GM20000 (cell line): ENCODE measurements at regions not wholly inside any gene's neighbourhood (a gene's known extent, or its start where the extent isn't known, plus 50 kb on each side); places are given as distances from the start of the nearest gene placed in this dataset.
"Not testable (repeated sequence)": the region's sequence is repeated elsewhere in the genome, so short reads cannot be mapped to it uniquely, and the experiment has no call there.

ENCODE experiments used
- DNase-seq: peaks from one replicate; pipeline ENCODE4 v3.0.0; 2012; ENCODE audit warnings: low spot score
- TF ChIP-seq, protein P1 (sequence below): IDR thresholded peaks from 2 replicates; pipeline ENCODE4 v1.5.1; 2012; ENCODE audit warnings: mild to moderate bottlenecking, control low read depth; ENCODE audit errors: extremely low read depth, missing control alignments

DNA sequence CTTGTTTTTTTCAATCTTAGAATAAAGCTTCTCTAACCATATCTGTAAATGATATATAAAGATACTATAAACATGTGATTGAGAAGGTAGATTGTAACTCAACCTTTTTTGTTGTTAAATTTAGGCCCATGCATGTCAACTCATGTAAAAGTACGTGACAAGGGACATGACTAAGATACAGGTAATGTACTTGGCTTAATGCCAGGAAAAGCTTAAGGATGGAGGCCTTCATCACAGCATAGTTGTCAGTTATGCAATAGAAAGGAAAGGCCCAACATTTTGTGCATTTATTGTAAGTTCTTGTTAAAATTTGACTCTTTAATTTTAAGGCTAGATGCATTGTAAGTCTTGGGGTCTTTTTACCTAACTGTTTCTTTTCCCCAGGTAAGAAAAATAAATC is 305.1 kb downstream of the LTN1 start:
- no peak for DNase-seq

DNA sequence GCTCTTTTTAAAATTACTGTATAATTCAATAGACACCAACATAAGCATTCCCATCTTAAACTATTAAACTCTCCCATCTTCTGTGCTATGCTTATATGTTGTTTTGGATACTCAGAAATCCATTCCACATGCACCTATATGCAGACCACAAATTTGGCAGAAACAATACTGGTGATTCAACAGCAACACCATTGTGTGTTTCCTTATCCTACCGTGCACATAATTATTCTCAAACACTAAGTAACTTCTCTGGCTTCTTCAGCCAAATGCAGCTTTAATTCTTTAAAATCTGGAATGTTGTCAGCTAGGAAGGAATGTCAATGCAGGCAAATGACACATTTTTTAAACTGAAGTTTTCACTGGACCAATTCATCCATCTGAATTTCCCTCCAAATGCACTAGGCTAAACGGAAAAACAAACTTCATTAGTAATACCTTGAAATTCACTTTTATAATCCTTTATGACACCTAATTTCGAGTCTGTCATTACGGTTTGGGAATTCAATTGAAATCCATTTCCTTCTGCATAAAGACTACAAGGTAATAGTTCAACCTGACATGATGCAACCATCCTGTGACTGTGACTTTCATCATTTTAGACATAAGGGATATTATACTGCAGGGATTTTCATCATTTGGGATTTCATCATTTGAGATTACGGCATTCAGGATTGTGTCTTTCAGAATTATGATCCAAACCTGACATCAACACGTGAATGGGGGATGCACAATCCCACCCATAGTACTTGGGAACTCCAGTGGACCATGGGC is 308.5 kb downstream of the LTN1 start:
- TF ChIP-seq, protein P1, sequence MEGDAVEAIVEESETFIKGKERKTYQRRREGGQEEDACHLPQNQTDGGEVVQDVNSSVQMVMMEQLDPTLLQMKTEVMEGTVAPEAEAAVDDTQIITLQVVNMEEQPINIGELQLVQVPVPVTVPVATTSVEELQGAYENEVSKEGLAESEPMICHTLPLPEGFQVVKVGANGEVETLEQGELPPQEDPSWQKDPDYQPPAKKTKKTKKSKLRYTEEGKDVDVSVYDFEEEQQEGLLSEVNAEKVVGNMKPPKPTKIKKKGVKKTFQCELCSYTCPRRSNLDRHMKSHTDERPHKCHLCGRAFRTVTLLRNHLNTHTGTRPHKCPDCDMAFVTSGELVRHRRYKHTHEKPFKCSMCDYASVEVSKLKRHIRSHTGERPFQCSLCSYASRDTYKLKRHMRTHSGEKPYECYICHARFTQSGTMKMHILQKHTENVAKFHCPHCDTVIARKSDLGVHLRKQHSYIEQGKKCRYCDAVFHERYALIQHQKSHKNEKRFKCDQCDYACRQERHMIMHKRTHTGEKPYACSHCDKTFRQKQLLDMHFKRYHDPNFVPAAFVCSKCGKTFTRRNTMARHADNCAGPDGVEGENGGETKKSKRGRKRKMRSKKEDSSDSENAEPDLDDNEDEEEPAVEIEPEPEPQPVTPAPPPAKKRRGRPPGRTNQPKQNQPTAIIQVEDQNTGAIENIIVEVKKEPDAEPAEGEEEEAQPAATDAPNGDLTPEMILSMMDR, result no peak
- no peak for DNase-seq

More for the DNA sequence above, 305.1 kb downstream of the LTN1 start:
- TF ChIP-seq, protein P1, result no peak

DNA sequence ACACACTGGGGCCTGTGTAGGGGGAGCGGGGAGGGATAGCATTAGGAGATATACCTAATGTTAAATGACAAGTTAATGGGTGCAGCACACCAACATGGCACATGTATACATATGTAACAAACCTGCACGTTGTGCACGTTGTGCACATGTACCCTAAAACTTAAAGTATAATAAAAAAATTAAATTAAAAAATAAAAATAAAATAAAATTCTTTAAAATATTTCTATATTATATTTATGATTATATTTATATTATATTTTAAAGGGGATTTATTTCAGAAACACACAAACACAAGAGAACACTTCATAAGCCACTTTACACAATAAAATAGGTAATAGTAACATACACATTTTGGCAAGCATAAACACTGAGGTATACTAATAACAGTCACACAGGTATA is 309.8 kb downstream of the LTN1 start:
- not testable (repeated sequence) for DNase-seq

DNA sequence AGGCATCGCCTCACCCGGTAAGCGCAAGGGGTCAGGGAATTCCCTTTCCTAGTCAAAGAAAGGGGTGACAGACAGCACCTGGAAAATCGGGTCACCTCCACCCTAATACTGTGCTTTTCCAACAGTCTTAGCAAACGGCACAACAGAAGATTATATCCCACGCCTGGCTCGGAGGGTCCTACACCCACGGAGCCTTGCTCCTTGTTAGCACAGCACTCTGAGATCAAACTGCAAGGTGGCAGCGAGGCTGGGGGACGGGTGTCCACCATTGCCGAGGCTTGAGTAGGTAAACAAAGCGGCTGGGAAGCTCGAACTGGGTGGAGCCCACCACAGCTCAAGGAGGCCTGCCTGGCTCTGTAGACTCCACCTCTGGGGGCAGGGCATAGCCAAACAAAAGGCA is 315.6 kb downstream of the LTN1 start:
- DNase-seq, result not testable (repeated sequence)

DNA sequence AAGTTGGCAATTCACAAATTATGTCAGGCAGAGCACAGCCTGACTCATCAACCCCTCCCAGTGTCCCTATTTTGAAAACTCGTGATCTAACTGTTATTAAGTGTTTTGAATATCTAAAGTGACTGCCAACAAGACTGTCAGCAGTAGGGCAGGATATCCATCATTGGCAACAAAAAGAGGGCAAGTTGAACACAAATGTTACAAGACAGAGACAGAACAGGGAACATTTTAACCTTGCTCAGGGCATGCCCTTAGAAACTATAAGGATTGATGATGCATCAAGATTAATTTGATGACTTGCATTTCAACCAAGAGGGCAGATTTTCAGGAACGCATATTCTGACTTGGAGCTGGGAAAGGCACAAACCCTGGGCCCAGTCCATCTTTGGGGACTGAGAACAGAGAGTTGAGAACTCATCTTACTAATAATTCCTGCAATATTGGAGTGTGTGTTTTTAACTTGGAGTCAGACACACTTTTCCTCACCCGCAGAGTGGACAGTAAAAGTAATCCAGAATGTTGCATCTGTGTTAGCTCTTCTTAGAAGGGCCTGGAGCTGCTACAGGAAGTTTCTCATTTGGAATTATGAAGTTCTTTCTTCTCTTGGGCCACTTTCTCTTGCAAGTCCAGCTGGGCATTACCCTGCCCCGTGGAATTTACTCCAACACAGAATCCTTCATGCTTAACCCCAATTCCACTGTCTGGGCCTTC is 317.2 kb downstream of the LTN1 start:
- TF ChIP-seq, protein P1, result no peak
- no peak for DNase-seq

DNA sequence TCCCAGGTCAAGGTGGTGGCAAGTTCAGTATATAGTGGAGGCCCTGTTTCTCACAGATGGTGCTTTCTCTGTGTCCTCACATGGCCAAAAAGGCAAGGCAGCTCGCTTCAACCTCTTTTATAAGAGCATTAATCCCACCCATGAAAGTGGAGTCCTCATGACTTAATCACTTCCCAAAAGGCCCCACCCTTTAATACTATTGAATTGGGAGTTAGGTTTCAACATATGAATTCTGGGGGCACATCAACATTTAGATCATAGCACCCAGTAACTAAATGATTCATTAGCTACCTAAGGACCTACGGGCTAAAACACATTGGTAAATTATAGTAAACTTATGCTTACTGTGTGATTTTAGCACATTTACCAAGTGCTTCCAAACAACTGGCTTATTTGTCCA is 317.9 kb downstream of the LTN1 start:
- DNase-seq, result no peak
- TF ChIP-seq, protein P1, result no peak

DNA sequence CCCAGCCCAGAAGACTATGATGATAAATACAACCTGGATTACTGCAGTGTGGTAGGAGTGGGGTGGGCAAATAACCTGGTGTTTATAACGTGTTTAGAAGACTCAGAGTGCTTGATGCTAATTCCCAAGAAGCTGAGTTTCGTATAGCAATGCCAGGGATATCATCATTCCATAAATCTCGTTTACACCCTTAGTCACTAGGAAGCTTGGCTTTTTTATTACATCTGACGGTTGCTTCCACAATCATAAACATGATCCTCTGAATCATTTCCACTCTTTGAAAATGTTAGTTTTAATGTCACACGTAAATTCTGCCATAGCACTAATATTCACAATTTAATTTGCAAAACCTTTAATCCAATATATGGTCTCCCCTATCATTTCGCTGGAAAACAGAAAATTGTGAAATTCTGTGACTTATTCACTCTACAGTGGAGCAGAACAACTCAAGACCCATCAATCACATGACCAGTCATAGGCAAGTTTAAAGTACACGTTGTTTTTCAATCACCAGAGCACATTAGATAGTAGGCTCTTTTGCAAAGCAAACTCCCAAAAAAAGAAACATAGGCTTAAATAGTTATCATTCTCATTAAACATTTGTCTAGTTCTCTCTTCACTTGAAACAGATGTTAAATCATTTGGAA is 321.0 kb downstream of the LTN1 start:
- TF ChIP-seq, protein P1, result no peak
- no peak for DNase-seq

DNA sequence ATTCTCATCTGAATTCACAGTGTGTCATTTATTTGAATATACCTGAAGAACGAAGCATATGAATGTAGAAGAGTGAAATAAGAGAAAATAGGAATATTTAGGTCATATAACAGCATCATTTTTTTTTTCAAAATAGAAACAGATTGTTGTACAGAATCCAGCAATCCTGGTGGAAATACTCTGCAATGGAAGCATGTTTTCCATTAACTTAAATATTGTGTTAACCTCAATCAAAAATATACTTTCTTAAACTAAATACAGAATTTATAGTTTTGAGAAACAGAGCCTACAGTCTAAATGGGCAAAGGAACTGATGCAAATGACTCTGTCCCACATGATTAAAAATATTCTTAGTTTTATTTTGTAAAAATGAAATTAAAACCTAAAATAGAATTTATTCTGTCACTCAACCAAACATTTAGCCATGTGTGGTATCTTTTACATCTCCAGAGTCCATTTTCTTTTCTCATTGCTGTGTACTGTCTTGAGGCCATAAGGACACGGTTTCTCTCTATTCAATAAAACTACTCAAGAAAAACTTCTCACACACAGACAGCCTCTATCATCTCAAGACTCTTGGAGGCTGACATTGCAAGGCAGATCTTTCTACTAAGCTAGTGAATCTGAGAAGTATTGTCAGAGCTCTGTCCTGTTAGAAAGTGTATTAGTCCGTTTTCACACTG is 322.6 kb downstream of the LTN1 start:
- no peak for DNase-seq
- TF ChIP-seq, protein P1, result no peak
